ENCODE measurements at regions not wholly inside any gene's neighbourhood (a gene's known extent, or its start where the extent isn't known, plus 50 kb on each side); places are given as distances from the start of the nearest gene placed in this dataset.

- Histone ChIP-seq H3K4me2 (ENCODE audit: low read length) (no peak overlapping the region), H3K27ac (ENCODE audit: low read depth, low read length) (no peak overlapping the region), H3K4me3 (replicated peaks in 1 of 2; ENCODE audit: low read depth in 1 of 2, low read length in 2 of 2) (no peak overlapping the region), H3K27me3 (ENCODE audit: insufficient read depth, low read length) (peaks cover 8% of the 10 kb centered on the region; the same call in 1 of the 2 replicates), H4K20me1 (ENCODE audit: insufficient read depth) (no peaks in the 10 kb centered on the region), H3K79me2 (ENCODE audit: insufficient read depth, low read length) (no peaks in the 10 kb centered on the region), H3K36me3 (ENCODE audit: control insufficient read depth in 1 of 2, insufficient read depth in 2 of 2, low read length in 2 of 2) (no peaks in the 10 kb centered on the region), H2AFZ (ENCODE audit: low read depth, low read length, poor library complexity, severe bottlenecking) (no peak overlapping the region), H3K9me3 (ENCODE audit: control insufficient read depth in 1 of 2, insufficient read depth in 1 of 2, low read depth in 1 of 2, low read length in 2 of 2) (no peaks in the 10 kb centered on the region), H3K4me1 (ENCODE audit: control insufficient read depth in 1 of 2, insufficient read depth in 2 of 2, low read length in 2 of 2) (no peaks in the 10 kb centered on the region), H3K9ac (ENCODE audit: low read length) (no peak overlapping the region), H3K9me2 (ENCODE audit: insufficient read depth) (no peaks in the 10 kb centered on the region)
- no peak for TF ChIP-seq POLR2A (IDR thresholded peaks at IDR 0.05; ENCODE audit: borderline replicate concordance, extremely low read depth, insufficient read depth, insufficient read length)
- TF ChIP-seq EZH2phosphoT487 (IDR thresholded peaks at IDR 0.05; ENCODE audit: borderline replicate concordance): no peak
- TF ChIP-seq, protein P1, sequence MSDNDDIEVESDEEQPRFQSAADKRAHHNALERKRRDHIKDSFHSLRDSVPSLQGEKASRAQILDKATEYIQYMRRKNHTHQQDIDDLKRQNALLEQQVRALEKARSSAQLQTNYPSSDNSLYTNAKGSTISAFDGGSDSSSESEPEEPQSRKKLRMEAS (IDR thresholded peaks at IDR 0.05): no peak
- no peak for TF ChIP-seq YY1 (IDR thresholded peaks at IDR 0.05; ENCODE audit: extremely low read depth, insufficient replicate concordance, low read depth, low read length)
- no peak for TF ChIP-seq ZBTB33 (IDR thresholded peaks at IDR 0.05; ENCODE audit: extremely low read depth, insufficient replicate concordance, low read length)
- TF ChIP-seq, protein P2, sequence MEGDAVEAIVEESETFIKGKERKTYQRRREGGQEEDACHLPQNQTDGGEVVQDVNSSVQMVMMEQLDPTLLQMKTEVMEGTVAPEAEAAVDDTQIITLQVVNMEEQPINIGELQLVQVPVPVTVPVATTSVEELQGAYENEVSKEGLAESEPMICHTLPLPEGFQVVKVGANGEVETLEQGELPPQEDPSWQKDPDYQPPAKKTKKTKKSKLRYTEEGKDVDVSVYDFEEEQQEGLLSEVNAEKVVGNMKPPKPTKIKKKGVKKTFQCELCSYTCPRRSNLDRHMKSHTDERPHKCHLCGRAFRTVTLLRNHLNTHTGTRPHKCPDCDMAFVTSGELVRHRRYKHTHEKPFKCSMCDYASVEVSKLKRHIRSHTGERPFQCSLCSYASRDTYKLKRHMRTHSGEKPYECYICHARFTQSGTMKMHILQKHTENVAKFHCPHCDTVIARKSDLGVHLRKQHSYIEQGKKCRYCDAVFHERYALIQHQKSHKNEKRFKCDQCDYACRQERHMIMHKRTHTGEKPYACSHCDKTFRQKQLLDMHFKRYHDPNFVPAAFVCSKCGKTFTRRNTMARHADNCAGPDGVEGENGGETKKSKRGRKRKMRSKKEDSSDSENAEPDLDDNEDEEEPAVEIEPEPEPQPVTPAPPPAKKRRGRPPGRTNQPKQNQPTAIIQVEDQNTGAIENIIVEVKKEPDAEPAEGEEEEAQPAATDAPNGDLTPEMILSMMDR (IDR thresholded peaks at IDR 0.05 in 2 of 3, conservative IDR thresholded peaks at IDR 0.05 in 1 of 3; ENCODE audit: borderline replicate concordance in 1 of 3, insufficient read depth in 1 of 3, low read depth in 2 of 3, low read length in 2 of 3): no peak
- TF ChIP-seq ZFX (IDR thresholded peaks at IDR 0.05): no peak
- no peak for TF ChIP-seq POLR2AphosphoS5 (IDR thresholded peaks at IDR 0.05; ENCODE audit: low read depth, low read length)
- TF ChIP-seq EZH2 (IDR thresholded peaks at IDR 0.05): no peak
- no peak for TF ChIP-seq JUND (IDR thresholded peaks at IDR 0.05)
- no peak for TF ChIP-seq SIN3A (IDR thresholded peaks at IDR 0.05; ENCODE audit: low read depth)
- no peak for TF ChIP-seq EGR1 (IDR thresholded peaks at IDR 0.05; ENCODE audit: low read depth)
- TF ChIP-seq RAD21 (IDR thresholded peaks at IDR 0.05; ENCODE audit: low read depth): no peak
- TF ChIP-seq ATF3 (IDR thresholded peaks at IDR 0.05): no peak
- TF ChIP-seq SRF (IDR thresholded peaks at IDR 0.05; ENCODE audit: low read depth): no peak
- no peak for DNase-seq (ENCODE audit: low read depth, low spot score)
- intact Hi-C loops (cut with micrococcal nuclease): no loop called here
- RAD21 ChIA-PET (ENCODE audit: low non-redundant PET in 1 of 2, low total read pairs in 2 of 2, uncharacterized antibody in 2 of 2, unreplicated experiment in 2 of 2): no interaction called here
- CTCF ChIA-PET: interaction anchor here (2.1 kb wide), 1 partner anchor 69 kb away, joined by 9 read pairs; no protein-coding TSS in a partner anchor
- POLR2A ChIA-PET: no interaction called here
- ATAC-seq: no peak
- no TSS peak for BruUV-seq (replicated peaks)
These were observed 267.6 kb upstream of the IGF1R start for GRCh38 chr15:98380721-98381120.
